Lower leg skin (tissue), 3 donors: ENCODE measurements at regions not wholly inside any gene's neighbourhood (a gene's known extent, or its start where the extent isn't known, plus 50 kb on each side); places are given as distances from the start of the nearest gene placed in this dataset.

Experiments
- POLR2A ChIP-seq, 2 donors: fragments of 450-650 bp; IDR thresholded peaks; one replicate each; pipeline ENCODE4 v1.6.1; 2016 to 2017; ENCODE audit warnings: antibody characterized with exemption in 2 of 2, mild to moderate bottlenecking in 1 of 2, moderate library complexity in 1 of 2
- TF ChIP-seq, protein P1 (sequence below), 3 donors: fragments of 450-650 bp; IDR thresholded peaks; one replicate each; pipeline ENCODE4 v1.5.1; 2016; ENCODE audit warnings: antibody characterized with exemption in 3 of 3, mild to moderate bottlenecking in 3 of 3, moderate library complexity in 2 of 3

DNA sequence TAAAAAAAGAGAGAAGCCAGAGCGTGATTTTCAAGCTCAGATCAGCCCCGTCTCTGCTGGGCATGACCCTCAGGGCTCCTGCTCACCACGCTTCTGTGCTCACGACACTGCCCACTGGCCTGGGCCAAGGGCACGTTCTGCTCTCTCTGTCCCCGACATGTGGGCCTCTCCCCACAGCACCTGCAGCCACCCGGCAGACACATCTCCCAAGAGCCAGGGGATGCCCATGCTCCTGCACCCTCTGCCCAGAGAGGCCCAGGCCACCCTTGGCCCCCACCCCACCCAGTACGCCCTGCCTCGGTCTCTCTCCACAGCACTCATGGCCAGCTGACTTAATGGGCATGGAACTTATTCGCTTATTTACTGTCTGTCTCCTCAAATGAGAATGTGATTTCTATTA is 175.4 kb upstream of the RNF32 start:
- TF ChIP-seq, protein P1, sequence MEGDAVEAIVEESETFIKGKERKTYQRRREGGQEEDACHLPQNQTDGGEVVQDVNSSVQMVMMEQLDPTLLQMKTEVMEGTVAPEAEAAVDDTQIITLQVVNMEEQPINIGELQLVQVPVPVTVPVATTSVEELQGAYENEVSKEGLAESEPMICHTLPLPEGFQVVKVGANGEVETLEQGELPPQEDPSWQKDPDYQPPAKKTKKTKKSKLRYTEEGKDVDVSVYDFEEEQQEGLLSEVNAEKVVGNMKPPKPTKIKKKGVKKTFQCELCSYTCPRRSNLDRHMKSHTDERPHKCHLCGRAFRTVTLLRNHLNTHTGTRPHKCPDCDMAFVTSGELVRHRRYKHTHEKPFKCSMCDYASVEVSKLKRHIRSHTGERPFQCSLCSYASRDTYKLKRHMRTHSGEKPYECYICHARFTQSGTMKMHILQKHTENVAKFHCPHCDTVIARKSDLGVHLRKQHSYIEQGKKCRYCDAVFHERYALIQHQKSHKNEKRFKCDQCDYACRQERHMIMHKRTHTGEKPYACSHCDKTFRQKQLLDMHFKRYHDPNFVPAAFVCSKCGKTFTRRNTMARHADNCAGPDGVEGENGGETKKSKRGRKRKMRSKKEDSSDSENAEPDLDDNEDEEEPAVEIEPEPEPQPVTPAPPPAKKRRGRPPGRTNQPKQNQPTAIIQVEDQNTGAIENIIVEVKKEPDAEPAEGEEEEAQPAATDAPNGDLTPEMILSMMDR (IDR thresholded peaks at IDR 0.05), result no peak
- no peak for TF ChIP-seq POLR2A (IDR thresholded peaks at IDR 0.05)
